ENCODE measurements at regions not wholly inside any gene's neighbourhood (a gene's known extent, or its start where the extent isn't known, plus 50 kb on each side); places are given as distances from the start of the nearest gene placed in this dataset.

DNA sequence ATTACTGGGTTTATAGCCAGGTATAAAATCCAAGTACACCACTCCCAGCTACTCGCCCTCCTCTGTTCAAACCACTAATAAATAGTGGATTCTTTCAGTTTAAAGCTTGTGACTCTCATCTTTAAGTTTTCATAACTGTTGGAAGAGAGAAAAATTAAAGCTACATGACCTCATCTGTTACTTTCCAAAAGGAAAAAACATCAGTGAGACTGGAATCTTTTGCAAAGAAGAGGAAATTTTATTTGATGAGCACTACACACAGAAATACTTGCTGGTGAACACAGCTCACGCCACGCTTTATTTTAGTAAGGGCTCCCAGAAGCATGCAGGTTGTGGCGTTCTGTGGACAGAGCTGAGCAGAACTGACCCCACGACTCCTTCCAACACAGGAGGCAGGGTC is 527.0 kb upstream of the MGMT start:
- DNase-seq: no peak

DNA sequence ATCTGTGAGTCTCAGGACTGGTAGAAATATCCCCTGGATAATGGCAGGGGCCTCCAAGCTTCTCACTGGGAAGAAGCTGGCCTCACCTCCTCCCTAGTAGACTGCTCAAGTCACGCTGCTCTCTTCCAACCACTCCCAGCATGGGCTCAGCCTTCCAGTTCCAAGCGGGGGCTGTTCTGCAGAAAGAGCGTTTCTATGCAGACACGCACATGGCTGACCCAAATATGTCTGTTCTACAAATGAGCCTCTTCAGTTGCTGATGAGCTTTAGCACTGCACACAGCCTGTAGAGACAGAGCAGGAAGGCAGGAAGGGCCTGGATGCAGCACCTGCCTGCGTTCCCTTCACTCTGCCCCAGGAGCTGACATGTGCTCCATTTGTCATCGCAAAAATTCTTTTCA is 523.9 kb upstream of the MGMT start:
- DNase-seq: peak; percentile 16

DNA sequence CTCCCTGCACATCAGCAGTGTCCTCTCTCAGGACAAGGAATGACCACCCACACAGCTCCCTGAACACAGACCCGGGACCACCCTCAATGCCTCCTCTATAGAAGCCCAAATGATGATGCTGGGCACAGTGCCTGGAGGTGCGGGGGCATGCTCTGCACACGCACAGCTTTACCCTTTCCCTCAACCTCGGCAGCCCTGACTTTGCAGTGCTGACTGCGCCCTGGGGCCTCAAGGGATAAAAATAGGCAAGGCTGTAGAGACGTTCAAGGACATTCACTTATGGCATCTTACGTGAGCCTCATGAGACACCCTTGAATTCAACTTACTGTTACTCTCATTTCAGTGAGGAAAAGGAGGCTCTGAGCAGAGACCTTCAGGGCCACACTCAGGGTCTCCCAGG is 521.6 kb upstream of the MGMT start:
- DNase-seq: no peak

DNA sequence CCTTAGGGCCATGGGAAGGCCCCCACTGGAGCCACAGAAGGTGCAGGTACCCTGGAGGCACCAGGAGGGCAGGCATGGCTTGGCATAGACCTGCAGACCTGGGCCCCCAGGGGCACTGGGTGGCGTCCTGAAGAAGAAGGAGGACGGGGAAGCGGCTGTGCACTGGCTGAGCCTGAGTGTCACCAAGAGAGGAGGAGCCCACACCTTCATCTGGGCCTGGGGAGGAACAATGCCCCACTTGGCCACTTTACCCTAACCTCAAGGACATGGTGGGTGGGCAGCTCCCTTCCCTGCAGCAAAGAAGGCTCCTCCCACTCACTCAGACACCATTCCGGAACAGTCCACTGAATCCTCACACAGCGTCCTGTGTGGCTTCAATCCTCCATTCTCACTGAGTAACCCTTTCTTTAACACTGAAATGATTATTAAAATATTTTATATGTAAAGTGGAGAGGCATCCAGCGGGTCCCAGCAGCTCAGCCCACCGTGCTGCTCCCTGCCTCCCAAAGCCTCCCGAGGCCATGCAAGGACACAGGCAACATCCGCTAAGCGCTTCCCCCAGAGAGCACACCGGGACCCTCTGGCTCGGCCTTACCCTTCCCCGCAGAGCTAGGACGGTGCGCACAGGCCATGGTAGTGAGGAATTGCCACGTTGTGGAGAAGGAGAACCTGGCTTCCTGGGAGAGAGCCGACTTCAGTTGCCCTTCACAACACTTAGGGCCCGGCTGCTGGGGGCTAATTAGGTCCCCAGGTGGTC is 516.7 kb upstream of the MGMT start:
- no peak for DNase-seq

DNA sequence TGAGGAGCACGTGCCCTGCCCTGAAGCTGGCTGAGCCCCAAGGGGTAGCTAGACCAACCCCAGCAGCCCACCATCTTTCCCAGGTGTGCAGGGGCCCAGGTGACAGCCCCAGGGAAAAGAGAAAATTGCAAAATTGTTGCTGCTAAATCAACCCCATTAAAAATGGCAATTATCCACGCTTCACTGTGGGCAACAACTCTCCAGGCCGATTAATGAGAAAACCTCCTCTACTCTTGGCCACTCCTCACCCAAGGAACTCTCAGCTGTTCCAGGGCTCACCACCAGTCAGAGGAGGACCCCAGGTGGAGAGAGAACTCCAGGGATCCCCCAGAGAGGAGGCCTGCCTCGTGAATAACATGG is 516.1 kb upstream of the MGMT start:
- no peak for DNase-seq

DNA sequence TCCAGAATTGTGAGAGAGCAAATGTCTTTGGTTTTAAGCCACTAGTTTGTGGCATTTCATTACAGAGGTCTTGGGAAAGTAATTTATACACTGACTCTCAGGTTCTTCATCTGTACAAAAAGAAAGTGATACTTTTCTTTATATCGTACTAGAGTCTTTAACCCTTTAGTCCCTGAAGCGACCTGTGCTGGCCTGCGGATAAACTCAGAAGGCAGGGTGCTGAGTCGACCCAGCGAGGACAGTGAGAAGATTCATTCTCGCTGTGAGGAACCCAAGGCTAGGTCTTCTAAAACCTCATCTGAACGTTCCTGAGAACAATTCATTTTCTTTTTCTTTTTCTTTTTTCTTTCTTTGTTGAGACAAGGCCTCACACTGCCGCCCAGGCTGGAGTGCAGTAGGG is 514.2 kb upstream of the MGMT start:
- DNase-seq: no peak

DNA sequence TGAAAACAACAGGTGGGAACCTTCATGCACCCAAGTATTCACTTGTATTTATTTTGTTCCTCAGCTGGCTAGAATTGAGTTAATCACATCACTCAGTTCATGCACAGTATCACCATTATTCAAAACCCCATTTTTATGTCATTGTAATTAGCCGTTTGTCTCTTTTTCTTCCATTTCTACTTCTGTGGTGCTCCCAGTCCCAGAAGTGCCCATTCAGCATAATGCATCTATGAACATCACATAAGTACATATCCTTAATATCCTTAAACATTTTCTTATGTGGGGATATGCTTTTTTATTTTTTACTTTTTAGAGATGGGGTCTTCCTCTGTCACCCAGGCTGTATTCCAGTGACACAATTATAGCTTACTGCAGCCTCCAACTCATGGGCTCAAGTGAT is 510.9 kb upstream of the MGMT start:
- DNase-seq: no peak

DNA sequence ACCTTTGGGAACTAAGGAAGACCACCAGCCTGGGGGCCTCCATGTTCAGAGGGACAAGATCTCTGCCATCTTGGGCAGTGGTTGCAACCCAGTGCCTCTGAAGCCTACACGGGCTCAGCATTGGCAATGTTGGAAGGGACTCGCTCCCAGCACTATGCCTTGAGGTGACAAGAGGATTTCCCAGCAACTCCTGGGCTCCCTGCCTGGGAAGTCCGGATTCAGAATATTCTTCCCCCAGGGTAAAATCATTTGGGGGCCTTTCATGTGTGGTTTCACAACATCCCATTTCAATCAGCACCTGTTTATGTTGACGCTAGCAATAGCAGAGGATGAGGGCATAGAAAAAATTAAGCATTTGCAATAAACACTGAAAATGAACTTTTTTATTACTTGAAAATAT is 509.8 kb upstream of the MGMT start:
- DNase-seq: no peak

DNA sequence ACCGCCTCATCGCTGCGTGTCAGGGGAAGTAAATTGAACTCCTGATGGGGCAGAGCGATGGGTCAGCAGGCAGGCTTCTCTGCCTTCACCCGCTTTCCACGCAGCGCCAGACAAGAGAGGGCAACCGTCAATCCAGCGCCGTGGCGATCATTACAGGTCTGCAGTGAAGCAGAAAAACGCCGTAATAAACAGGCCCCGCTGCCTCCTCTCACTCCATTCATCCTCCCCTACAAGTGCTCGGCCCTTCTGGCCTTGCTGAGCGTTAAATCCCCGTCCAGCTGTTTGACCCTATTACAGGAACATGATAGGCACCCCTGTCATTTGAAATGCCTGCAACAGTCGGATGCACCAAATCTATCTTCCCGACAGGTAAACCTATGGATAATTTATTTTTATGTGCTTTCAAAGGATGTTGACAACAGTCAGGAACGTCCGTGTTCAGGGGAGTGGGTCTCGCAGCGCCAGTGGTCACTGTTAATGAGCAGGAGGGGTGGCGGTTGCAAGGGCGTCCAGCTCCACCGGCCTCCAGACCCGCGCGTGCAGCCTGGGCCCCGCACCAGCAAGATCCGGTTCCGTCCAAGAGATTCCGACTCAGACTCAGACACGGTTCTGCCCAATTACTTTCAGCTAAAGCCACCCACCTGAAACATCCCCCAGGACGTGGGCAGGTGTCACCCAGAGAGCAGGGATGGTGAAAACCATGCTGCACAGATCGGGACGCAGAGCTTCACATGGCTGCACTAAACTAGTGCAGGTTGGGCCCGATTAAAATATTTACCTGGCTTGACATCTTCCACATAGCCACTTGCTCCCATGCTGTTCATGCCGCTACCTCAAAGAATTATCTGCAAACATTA is 508.0 kb upstream of the MGMT start:
- no peak for DNase-seq

DNA sequence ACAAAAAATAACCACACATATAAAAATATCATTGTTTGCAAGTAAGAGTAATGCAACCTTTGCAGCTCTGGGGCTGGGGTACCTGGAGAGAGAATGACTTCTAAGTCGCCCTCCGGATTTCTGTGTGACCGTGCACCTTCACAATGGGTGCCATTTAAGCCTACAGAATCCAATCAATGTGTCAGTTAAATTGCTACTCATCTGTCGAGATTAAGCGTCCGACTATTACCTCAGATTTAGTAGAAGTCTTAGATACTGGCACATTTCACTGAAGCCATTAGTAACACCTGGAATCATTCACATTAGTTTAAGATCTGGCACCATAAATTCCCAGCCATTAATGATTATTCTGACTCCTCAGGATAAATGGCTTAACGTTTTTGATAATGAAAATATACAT is 507.3 kb upstream of the MGMT start:
- DNase-seq: no peak

DNA sequence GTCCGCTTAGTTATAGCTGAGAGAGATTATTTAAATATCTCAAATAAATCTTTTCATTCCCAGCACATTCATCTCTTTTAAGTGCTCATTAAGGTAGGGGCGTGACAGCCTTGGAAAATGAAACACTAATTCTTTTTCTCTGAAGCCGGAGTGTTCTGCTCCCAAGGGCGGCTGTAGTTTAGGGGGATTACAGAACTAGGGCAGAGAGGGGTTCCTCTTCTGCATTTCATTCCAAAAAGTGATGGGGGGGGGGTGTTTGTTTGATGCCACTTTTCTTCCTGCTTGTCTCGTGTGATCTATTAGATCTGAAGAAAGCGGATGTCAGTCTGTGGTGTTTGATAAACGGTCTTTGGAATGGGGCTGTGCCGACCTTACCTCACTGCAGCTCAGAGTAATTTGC is 506.5 kb upstream of the MGMT start:
- no peak for DNase-seq

DNA sequence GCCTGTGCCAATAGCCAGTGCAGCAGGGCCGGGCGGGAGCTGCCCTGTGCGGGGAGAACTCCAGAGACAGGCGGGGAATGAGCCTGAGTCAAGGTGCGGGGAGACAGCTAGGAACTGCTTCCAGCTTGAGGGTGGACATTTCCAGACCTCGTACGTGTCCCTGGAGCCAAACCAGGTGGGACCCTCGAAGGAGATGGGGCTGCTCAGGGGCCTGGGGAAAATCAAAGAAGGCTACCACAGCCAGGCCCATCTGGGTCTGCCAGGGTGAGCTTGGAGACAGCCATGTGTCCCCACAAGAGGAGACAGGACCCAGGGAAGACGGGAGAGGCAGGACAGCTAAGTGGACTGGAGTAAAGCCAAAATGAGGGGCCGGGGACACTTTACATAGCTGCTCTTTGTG is 504.9 kb upstream of the MGMT start:
- no peak for DNase-seq

DNA sequence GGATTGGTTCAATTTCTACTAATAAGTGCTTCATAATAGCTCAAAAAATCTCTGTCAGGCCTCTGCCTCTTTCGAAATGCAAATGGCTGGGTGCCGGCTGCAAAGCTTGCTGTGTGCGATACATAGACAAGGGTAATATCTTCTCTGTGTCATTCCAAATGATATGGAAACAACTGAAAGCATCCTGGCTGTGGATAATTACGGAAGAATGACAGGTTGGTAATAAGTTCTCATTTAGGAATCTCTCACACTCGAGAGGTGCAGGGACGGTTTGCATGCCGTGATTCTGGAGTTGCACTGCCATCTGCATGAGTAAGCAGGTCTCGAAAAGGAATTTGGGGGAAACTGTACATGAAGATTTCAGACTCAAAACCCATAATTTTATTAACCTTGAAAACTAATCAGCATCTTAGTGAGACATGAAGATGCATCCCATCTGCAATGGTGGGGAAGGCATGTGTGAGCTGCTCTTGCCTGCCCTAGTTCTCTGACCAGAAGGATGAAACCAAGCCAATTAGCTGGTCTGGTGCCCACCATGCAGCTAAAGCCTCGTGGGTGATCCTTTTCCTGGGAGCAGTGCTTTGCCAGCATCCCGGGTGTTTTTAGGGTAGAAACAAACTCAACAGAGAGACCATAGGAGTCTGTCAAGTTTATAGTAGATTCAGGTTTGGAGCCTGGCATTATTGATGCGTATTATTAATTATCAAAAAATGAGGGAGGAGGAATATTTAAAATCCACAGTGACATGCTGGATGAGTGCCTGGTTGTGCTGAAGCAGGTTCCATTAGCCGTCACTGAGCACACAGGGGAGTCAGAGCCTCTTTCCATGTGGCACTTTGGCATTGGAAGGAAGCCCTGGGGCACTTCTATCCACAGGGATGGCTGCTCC is 503.6 kb upstream of the MGMT start:
- no peak for DNase-seq

DNA sequence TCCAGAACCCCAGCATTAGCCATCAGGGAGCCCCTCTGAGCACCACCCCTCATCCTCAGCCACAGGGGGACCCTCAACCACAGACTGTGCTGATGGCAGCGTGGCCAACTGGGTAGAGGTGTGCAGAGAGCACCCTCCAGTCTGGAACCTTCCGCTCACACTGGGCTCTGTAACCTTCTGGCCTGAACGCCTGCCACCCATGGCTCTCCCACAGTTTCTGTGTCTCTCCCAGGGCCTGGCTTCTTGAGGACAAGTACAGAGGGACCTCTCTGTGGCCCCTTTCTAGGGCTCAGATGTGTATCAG is 503.0 kb upstream of the MGMT start:
- DNase-seq: no peak

DNA sequence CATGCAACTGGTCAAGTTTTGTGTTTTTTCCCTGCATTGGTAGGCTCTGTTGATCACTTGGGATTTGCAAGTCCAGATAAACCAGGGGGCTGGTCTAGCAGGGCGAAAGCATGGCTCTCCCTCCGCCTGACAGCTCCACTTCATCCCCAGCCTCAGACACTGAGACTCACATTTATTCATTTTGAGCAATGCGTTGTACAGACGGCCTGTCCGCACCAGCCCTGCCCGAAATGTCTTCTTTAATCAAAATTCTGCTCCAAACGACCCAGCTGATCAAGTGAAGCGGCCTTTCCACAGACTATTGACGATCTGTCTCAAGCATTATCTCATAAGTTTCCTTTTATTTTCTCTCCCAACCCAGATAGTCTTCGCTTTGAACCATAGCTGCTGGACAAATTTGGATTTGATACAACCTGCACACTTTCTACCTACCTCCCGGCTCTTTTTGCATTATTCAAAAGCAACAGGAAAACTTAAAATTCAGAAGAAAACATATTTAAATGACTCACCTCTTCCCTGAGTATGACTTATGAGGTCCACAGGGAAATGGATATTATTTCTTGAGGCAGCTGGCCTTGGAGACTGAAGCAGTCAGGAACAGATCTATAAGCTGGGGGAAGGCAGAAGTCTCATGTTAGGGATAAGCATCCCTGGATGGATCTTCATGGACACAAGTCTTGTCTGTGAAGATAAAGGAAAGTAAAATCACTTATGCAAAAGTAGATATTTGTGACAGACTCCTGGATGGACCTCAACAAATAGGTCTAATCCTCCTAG is 498.9 kb upstream of the MGMT start:
- DNase-seq: no peak

DNA sequence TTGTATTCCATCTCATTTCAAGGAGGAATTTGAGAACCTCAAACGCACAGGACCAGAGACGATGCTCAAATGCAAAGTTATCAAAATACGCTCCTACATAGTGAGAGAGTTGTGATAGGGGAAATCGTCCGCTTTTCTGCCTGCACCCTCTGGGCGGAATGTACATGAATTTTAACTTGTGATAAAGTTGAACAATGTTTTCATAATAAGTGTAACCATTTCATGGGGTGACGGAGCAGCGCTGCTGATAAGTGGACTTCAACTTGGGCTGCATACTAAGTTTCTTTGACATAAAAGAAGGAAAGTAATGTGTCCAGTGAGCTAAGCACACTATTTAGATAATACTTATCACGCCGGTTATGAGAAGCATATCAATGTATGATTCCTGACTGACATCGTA is 497.5 kb upstream of the MGMT start:
- DNase-seq: no peak

DNA sequence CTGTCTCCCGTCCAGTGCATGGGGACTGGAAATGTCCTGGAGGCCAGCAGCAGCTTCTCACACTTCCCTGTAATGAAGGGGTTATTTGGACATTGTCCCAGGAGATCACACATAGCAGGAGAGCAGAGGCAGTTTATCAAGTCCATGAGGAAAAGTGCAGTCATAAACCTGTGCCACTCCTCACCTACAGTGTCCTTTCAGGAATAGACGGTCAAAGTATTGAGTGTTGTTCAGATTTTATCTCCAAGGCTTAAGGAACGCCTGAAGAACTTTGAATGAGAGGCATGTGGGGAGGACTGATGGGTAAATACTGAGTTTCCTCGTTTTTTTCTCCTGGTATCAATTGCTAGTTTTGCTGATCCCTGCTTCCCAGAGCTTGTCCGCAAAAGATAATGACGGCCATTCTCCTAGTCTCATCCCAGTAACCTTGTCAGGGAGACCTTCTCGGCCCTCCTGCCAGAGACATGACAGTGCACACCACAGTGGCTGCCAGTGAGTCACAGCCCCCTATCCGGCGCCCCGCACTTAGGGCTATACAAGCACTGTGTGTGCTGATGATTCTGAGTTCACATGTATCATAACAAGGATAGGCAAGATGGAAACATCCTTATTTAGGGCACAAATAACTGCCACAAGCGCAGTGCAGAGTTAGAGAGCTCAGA is 495.5 kb upstream of the MGMT start:
- no peak for DNase-seq

DNA sequence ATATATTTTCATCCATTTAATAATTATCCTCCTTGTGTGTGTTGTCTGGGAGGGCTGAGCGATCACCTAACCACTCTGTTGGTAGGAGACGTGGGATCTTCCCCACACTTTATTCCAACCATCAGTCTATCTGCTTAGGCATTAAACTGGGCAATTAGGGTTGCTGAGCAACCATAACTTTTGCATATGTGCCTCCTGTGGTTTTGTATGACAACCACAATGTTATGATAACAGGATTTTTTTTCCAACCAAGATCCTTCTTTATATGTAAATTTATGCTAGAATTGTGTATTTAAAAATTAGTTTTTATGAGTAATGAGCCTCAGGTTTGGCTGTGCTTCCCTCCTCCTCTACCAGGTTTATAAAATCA is 495.0 kb upstream of the MGMT start:
- DNase-seq: no peak

DNA sequence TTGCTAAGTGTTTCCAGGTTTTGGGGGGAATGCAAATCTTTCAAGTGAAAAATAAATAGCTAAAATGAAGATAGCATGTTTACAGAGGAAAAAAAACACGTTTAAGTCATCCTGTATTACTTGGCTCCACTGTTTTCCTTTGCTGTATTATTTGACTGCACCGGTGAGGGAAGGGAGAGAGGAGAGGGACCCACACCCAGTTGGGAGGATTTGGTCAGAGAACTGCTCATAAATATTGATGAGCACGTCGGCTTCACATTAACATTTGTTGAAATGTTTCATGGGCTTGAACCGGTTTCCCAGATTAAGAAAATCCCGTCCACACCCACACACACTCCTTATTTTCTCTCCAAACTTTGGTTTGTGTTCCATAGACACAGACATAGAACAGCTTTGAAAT is 493.8 kb upstream of the MGMT start:
- DNase-seq: no peak

DNA sequence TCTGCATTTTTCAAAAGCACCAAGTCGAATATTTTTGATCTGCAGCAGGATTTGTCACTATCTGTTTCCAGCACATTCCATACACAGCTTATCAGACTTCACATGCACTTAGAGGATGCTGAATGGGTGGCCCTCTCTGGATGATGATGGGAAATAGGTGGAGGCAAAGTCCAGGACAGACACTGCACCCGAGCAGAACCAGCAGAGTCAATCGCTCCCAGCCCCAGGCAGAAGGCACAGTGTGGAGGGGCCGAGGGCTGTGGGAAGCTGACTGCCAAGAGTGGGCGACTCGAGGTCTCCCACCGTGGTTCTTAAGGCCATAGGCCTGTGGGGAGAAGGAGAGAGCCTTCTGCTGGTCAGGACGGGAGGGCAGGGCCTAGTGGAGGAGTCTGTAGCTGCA is 490.2 kb upstream of the MGMT start:
- no peak for DNase-seq

DNA sequence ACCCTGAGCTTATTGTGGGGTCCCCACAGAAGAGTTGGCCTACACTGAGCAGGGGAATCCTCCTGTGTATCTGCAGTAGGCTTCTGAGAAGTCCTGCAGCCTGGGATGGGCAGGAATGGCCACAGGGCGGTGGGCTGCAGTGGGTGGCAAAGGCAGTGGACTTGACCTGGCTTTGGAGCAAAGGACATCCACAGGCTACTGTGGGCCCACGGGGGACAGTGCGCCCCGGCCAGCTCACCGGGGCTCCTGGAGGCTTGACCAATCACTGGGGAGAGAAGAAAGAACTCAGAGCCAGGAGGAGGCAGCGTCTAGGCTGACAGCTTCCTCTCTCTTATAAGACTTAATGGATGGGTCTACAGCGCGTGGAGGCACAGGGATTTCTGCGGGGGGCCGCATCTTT is 488.8 kb upstream of the MGMT start:
- no peak for DNase-seq

DNA sequence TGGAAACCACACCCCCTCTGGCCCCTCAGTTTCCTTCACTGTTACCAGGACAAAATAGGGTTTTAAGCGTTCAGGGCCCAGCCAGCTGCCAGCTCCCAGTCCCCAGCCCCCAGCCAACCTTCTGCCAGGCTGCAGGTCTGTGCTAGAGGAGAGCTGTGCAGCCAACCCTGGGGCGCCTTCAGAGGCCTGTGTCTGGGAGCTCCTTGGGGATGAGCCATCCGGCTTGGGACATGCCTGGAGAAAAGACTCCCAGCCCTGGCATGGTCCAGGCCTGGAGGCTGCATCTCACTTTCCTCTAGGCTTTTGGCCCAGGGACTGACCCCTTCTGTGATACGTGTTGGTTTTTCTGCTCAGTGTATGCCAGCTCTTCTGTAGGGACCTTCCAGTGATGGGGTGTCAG is 487.6 kb upstream of the MGMT start:
- DNase-seq: no peak

Measured in occipital lobe (tissue), 1 donor.